AG10803 (cell line): ENCODE measurements at regions not wholly inside any gene's neighbourhood (a gene's known extent, or its start where the extent isn't known, plus 50 kb on each side); places are given as distances from the start of the nearest gene placed in this dataset.

Experiments
- DNase-seq: peaks from one replicate; pipeline ENCODE4 v3.0.0; 2010; ENCODE audit warnings: low read depth
- H3K4me3 ChIP-seq: 2 replicates; pipeline ENCODE4 v1.5.1; 2011; ENCODE audit warnings: mild to moderate bottlenecking, low read length, control low read depth
- TF ChIP-seq, protein P1 (sequence below): conservative IDR thresholded peaks from 2 replicates; pipeline ENCODE4 v1.5.1; 2011; ENCODE audit warnings: mild to moderate bottlenecking, low read length, control low read depth, inconsistent platforms

DNA sequence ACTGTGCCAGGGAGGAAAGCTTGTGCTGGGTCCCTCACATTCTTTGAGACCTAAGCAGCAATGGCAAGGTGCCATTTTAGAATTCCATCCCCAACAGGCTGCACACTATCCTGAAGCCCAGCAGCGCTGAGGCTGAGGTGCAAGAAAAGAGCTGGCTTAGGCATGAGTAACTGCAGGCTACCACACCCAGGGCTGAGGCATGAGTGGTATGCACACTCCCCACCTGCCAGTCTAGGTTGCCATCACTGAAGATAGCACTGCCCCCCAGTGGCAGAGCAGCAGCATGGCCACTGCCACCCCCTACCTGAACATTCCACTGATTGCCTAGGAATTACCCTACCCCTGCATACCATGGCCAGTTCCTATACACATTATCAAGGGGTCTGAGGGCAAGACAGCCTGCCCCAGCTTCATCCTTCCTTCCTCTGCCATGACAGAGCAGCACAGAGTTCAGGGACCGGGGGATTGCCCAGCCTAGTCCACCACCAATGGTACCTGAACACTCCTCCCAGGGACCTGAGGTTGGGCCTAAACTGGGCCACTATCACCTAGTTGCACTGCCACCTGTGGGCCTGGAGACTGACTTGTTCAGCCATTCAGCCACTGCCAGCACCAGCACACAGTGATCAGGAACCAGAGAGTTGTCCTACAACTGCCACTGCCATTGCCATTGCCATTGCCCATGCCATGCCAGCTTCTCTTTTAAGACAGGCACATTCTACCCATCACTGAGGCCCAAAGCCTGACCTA is 129.8 kb downstream of the SATB1 start:
- TF ChIP-seq, protein P1, sequence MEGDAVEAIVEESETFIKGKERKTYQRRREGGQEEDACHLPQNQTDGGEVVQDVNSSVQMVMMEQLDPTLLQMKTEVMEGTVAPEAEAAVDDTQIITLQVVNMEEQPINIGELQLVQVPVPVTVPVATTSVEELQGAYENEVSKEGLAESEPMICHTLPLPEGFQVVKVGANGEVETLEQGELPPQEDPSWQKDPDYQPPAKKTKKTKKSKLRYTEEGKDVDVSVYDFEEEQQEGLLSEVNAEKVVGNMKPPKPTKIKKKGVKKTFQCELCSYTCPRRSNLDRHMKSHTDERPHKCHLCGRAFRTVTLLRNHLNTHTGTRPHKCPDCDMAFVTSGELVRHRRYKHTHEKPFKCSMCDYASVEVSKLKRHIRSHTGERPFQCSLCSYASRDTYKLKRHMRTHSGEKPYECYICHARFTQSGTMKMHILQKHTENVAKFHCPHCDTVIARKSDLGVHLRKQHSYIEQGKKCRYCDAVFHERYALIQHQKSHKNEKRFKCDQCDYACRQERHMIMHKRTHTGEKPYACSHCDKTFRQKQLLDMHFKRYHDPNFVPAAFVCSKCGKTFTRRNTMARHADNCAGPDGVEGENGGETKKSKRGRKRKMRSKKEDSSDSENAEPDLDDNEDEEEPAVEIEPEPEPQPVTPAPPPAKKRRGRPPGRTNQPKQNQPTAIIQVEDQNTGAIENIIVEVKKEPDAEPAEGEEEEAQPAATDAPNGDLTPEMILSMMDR, result peak; percentile 64
- peak; percentile 88 for DNase-seq
- H3K4me3 ChIP-seq, result no peak overlapping the region

DNA sequence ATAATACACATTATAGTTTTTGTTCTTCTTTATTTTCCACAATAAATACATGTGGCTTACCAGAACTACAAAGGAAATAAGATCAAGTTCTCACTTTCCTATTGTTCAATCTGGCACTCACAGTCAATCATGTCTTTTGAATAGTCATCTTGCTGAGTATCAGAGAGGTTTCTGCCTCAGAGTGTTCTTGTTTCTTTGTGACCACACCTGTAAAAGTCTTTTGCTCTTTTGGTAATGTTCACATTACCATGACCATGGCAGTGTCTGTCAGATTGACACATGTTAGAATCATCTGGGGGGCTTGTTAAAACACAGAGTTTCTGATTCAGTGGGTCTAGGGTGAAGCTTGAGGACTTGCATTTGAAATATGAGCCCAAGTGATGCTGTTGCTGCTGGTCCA is 135.0 kb downstream of the SATB1 start:
- H3K4me3 ChIP-seq, result no peak overlapping the region
- DNase-seq, result no peak
- TF ChIP-seq, protein P1, result no peak

DNA sequence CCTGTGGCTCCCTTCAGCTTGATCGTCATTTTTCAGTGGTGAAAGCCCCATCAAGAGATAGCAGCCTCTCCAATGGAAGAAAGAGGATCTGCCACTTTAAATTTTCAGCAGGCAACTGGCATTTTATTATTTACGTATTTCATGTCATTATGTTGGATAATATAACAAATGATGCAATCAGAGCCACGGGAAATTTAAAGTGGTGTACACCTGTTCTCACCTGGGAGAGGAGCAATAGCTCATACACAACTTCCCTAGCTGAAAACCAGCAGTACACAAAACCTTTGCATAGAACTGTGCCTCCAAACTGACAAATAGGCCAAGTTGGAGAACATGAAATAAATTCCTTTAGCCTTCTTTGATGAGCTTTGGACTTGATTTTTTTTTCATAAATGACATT is 136.9 kb downstream of the SATB1 start:
- TF ChIP-seq, protein P1, result no peak
- H3K4me3 ChIP-seq, result no peak overlapping the region
- DNase-seq, result no peak

DNA sequence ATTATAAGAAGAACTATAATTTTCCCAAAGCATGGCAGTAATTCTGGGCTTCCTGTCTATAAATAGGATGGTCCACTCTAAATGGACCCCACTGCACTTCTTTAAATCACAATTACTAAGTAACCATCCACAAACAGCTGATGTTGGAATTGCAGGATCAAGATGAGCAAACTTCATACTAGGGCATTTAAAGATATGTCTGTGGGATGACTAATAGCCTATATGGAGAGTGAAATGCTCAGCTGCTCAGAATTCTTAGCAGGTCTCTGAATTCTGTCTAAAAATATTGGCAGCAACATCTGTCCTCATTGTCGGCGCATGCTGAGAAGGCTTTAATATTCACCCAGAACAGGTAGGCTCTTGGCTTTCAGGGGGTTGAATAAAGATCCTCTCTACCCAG is 140.4 kb downstream of the SATB1 start:
- no peak overlapping the region for H3K4me3 ChIP-seq
- TF ChIP-seq, protein P1, result no peak
- DNase-seq, result no peak

DNA sequence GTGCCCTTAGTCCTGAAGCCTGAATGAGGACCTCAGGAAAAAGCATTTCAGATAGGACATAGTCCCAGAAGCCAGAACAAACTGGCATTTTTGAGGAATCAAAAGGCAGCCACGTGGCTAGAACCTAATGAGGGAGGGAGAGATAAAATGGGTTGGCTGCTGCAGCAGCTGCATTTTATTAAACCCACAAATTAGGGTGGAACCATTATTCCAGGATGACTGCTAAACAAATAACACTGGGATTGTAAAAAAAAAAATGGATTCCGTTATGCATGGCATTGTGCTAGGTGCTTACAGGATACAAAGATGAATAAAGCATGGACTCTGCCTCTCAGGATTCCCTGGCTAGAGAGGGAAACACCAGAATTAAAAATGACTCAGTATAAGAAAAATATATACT is 141.5 kb downstream of the SATB1 start:
- TF ChIP-seq, protein P1, result no peak
- H3K4me3 ChIP-seq, result no peak overlapping the region
- DNase-seq, result no peak

DNA sequence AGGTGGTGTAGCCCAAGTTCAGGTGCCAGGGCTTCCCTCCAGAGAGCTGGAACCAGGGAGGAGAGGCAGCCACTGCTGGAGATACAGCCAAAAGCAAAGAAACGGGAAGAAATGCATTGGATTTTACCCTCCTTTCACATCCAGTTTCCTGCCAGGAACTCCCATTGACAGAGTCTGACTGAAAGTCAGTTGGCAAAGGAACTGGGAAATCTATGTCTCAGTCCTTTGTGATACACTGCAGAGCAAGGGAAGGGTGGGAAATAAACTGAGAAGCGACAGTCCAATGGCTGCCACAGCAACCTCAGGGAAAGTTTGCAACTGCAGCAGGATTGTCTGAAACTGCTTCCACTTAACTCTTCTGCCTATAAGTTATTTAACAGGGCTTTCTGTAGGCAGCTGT is 142.6 kb downstream of the SATB1 start:
- TF ChIP-seq, protein P1, result no peak
- DNase-seq, result no peak
- H3K4me3 ChIP-seq, result no peak overlapping the region

DNA sequence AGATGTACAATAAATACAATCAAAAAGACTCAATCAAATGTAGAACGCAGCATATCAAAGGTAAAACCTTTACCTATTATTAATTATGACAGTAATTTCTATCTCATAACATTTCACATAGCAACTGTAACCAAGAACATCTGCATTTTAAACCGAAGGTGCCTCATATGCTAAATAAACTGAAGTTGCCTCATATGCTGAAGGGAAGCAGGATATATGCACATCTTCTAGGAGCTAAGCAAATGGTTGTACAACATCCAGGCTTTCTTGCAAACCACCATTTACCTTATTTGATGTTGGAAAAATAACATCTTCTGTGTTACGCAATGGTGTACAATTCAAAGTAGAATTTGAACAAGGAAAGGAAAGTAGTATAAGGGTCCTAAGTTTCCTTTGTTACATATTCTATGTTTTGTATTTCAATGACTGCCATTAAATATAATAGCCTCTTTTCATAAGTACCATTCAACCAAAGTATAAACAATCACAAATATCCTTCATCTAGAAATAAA is 145.9 kb downstream of the SATB1 start:
- TF ChIP-seq, protein P1, result no peak
- H3K4me3 ChIP-seq, result no peak overlapping the region
- no peak for DNase-seq
